ENCODE measurements at regions not wholly inside any gene's neighbourhood (a gene's known extent, or its start where the extent isn't known, plus 50 kb on each side); places are given as distances from the start of the nearest gene placed in this dataset.
A peak's percentile ranks its signal among the peaks of the same experiment; 100 is the strongest.
"Not testable (repeated sequence)": the region's sequence is repeated elsewhere in the genome, so short reads cannot be mapped to it uniquely, and the experiment has no call there.

DNA sequence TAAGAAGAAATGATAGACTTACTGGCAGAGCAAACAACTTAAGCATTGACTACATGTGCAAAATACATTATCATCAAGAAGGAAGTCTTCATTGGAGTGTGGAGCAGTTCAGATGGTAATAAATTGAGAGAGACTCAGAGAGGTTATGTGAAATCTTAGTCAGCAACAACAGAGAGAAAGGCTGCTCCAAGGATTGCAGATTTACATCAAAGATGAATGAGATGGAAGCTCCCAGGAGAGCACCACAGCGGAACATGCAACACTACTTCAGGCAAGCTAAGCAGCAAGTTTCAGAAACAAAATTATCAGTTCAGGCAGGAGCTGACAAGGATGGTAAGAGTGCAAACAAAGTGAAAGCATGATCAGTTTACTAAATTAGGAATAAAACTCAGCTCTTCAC lies 882.3 kb downstream of the LRFN5 start:
- Mint-ChIP-seq H3K36me3 (ENCODE audit: low read depth) (no peaks in the 10 kb centered on the region), H3K9me3 (no peaks in the 10 kb centered on the region), H3K4me3 (no peak overlapping the region), H3K27me3 (ENCODE audit: low read depth, poor library complexity) (no peaks in the 10 kb centered on the region), H3K27ac (no peak overlapping the region), H3K4me1 (peaks cover 7% of the 10 kb centered on the region)
- DNase-seq: no peak
- TF ChIP-seq, protein P1, sequence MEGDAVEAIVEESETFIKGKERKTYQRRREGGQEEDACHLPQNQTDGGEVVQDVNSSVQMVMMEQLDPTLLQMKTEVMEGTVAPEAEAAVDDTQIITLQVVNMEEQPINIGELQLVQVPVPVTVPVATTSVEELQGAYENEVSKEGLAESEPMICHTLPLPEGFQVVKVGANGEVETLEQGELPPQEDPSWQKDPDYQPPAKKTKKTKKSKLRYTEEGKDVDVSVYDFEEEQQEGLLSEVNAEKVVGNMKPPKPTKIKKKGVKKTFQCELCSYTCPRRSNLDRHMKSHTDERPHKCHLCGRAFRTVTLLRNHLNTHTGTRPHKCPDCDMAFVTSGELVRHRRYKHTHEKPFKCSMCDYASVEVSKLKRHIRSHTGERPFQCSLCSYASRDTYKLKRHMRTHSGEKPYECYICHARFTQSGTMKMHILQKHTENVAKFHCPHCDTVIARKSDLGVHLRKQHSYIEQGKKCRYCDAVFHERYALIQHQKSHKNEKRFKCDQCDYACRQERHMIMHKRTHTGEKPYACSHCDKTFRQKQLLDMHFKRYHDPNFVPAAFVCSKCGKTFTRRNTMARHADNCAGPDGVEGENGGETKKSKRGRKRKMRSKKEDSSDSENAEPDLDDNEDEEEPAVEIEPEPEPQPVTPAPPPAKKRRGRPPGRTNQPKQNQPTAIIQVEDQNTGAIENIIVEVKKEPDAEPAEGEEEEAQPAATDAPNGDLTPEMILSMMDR (IDR thresholded peaks at IDR 0.05): no peak

DNA sequence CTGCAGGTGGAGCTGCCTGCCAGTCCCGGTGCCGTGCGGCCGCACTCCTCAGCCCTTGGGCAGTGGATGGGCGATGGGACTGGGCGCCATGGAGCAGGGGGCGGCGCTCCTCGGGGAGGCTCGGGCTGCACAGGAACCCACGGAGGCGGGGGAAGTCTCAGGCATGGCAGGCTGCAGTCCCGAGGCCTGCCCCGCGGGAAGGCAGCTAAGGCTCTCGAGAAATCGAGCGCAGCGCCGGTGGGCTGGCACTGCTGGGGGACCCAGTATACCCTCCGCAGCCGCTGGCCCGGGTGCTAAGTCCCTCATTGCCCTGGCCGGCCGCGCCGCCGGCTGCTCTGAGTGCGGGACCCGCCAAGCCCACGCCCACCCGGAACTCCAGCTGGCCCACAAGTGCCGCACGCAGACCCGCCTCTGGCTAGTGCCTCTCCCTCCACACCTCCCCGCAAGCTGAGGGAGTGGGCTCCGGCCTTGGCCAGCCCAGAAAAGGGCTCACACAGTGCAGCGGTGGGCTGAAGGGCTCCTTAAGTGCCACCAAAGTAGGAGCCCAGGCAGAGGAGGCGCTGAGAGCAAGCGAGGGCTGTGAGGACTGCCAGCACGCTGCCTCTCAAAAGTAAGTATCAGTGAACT lies 875.8 kb downstream of the LRFN5 start:
- not testable (repeated sequence) for H3K27me3 Mint-ChIP-seq (ENCODE audit: low read depth, poor library complexity); H3K36me3 Mint-ChIP-seq (ENCODE audit: low read depth); H3K4me3 Mint-ChIP-seq; H3K27ac Mint-ChIP-seq; H3K9me3 Mint-ChIP-seq; DNase-seq; H3K4me1 Mint-ChIP-seq

DNA sequence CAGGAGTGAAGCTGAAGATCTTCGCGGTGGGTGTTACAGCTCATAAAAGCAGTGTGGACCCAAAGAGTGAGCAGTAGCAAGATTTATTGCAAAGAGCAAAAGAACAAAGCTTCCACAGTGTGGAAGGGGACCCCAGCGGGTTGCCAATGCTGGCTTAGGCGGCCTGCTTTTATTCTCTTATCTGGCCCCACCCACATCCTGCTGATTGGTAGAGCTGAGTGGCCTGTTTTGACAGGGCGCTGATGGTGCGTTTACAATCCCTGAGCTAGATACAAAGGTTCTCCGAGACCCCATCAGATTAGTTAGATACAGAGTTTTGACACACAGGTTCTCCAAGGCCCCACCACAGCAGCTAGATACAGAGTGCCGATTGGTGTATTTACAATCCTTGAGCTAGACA lies 875.0 kb downstream of the LRFN5 start:
- not testable (repeated sequence) for H3K4me3 Mint-ChIP-seq; H3K4me1 Mint-ChIP-seq; H3K27me3 Mint-ChIP-seq (ENCODE audit: low read depth, poor library complexity); H3K36me3 Mint-ChIP-seq (ENCODE audit: low read depth); H3K9me3 Mint-ChIP-seq; H3K27ac Mint-ChIP-seq; DNase-seq

DNA sequence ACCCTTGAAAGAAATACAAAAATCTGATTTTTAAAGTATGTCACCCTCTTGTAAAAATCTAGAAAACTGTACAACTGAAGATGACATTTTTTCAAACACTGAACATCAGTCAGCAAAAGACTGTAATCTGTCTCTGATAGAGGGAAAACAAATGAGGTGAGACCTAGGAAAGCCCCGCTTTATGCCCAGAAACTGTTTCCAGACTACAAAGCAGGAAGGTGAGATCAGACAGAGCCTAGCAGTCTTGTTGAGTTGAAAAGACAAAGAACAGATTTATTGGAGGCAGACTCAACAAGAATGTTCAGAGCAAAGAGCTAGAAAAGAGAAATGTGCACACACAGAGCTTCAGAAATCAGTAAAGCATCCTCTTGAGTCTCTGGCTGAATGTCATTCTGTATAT lies 873.6 kb downstream of the LRFN5 start:
- no peak for DNase-seq
- TF ChIP-seq, protein P1 (IDR thresholded peaks at IDR 0.05): no peak
- Mint-ChIP-seq H3K4me1 (peaks cover 8% of the 10 kb centered on the region), H3K9me3 (no peaks in the 10 kb centered on the region), H3K27ac (peak overlapping the region; percentile 27), H3K36me3 (ENCODE audit: low read depth) (no peaks in the 10 kb centered on the region), H3K4me3 (no peak overlapping the region), H3K27me3 (ENCODE audit: low read depth, poor library complexity) (no peaks in the 10 kb centered on the region)

DNA sequence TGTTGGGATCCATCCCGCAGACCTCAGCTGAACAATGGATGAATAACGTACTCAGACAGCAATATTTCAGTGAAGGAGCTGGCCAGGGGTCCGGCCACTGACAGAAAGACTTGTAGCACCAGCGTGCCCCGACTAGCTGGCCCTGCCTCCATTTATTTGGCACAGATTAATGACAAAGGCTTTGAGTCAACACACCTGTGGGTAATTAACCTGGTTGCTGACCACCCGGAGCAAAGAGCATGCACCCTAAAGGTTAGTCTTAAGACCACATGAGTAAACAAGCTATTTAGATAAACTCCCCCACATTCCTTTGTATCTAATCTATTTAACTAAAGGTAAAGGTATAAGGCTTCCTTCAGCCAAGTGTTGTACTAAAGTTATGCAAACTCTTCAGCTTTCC lies 868.6 kb downstream of the LRFN5 start:
- H3K9me3 Mint-ChIP-seq: no peaks in the 10 kb centered on the region
- DNase-seq: no peak
- no peak overlapping the region for H3K4me3 Mint-ChIP-seq
- TF ChIP-seq, protein P1 (IDR thresholded peaks at IDR 0.05): no peak
- no peak overlapping the region for H3K27ac Mint-ChIP-seq
- no peaks in the 10 kb centered on the region for H3K27me3 Mint-ChIP-seq (ENCODE audit: low read depth, poor library complexity)
- peaks cover 9% of the 10 kb centered on the region for H3K4me1 Mint-ChIP-seq
- no peaks in the 10 kb centered on the region for H3K36me3 Mint-ChIP-seq (ENCODE audit: low read depth)

DNA sequence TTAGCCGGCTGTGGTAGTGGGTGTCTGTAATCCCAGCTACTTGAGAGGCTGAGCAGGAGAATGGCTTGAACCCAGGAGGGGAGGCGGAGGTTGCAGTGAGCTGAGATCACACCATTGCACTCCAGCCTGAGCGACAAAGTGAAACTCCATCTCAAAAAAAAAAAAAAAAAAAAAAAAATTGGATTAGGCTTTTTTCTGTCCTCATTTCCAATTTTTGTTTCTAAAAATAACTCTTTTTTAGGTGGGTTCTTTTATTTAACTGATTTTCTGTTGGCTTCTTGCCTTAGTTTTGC lies 863.7 kb downstream of the LRFN5 start:
- no peaks in the 10 kb centered on the region for H3K27me3 Mint-ChIP-seq (ENCODE audit: low read depth, poor library complexity)
- H3K27ac Mint-ChIP-seq: no peak overlapping the region
- H3K36me3 Mint-ChIP-seq (ENCODE audit: low read depth): no peaks in the 10 kb centered on the region
- peaks cover 5% of the 10 kb centered on the region for H3K4me1 Mint-ChIP-seq
- no peaks in the 10 kb centered on the region for H3K9me3 Mint-ChIP-seq
- DNase-seq: no peak
- TF ChIP-seq, protein P1 (IDR thresholded peaks at IDR 0.05): no peak
- H3K4me3 Mint-ChIP-seq: no peak overlapping the region

DNA sequence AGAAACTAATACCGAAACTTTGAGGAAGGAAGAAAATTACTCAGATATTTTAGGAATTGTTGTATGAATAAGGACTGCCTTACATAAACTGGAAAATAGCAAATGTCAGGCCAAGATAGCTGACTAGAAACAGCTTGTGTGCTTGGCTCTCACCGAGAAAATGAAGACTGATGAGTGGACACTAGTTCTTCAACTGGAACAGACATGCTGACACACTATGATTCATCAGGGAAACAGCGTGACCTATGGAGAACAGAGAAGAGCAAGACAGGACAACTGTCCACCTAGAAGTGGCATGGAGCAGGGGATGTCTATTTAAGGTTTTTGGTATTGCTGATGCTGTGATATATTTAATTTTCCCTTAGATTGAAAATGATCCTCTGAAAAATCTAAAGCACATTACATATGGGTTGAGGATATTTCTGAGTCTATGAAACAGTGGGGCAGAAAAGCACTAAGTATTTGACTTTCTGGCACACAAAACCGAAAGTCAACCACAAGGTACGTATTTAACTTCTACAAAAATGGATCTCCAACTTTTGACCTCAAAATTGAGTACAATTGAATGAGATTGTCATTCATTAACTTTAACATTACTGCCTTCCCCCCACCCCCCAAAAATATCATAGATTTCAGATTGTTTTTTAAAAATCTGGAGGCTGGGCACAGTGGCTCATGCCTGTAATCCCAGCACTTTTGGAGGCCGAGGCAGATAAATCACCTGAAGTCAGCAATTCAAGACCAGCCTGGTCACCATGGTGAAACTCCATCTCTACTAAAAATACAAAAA lies 863.2 kb downstream of the LRFN5 start:
- Mint-ChIP-seq H3K36me3 (ENCODE audit: low read depth) (no peaks in the 10 kb centered on the region), H3K27ac (no peak overlapping the region), H3K4me3 (no peak overlapping the region), H3K9me3 (no peaks in the 10 kb centered on the region), H3K4me1 (no peaks in the 10 kb centered on the region), H3K27me3 (ENCODE audit: low read depth, poor library complexity) (no peaks in the 10 kb centered on the region)
- no peak for DNase-seq
- TF ChIP-seq, protein P1 (IDR thresholded peaks at IDR 0.05): no peak

All from nephron progenitor cell (in vitro differentiated cells).